GM10248 (cell line): ENCODE measurements at regions not wholly inside any gene's neighbourhood (a gene's known extent, or its start where the extent isn't known, plus 50 kb on each side); places are given as distances from the start of the nearest gene placed in this dataset.

Source experiments
- CTCF ChIA-PET: fragments of 300-600 bp; sonication (Branson Sonifier 250); formaldehyde crosslinking; extraction: SDS; loops from one replicate; lab custom pipeline; 2021; ENCODE audit warnings: antibody characterized with exemption; lab: Yijun Ruan, JAX
- POLR2A ChIA-PET: fragments of 350-650 bp; sonication (Branson Sonifier 250); formaldehyde crosslinking; extraction: SDS; loops from one replicate; lab custom pipeline; 2020; ENCODE audit warnings: antibody characterized with exemption; lab: Yijun Ruan, JAX
- DNase-seq: peaks from one replicate; pipeline ENCODE4 v3.0.0; 2012; ENCODE audit errors: extremely low spot score
- TF ChIP-seq, protein P1 (sequence below): IDR thresholded peaks from 2 replicates; pipeline ENCODE4 v1.5.1; 2012; ENCODE audit warnings: mild to moderate bottlenecking, low read depth; ENCODE audit errors: extremely low read depth, missing control alignments, control extremely low read depth

DNA sequence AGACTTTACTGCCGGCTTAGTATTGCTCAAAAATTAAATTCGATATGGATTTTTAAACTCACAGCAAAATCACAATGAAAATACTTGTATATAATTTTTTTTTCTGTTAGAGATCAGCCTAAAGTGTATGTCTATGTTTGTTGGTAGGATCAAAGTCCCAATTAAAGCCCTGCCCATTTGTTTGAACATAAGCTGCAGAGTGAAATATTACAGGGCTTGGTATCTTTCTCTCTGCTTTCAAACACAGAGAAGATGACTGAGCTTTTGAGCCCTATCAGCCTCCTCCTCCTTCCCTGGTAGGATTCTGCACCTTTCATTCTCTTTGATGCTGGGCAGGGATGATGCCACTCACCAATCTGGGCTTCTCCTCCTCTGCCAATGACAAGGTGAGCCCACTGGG is 345.4 kb downstream of the PPP1R2C start:
- TF ChIP-seq, protein P1, sequence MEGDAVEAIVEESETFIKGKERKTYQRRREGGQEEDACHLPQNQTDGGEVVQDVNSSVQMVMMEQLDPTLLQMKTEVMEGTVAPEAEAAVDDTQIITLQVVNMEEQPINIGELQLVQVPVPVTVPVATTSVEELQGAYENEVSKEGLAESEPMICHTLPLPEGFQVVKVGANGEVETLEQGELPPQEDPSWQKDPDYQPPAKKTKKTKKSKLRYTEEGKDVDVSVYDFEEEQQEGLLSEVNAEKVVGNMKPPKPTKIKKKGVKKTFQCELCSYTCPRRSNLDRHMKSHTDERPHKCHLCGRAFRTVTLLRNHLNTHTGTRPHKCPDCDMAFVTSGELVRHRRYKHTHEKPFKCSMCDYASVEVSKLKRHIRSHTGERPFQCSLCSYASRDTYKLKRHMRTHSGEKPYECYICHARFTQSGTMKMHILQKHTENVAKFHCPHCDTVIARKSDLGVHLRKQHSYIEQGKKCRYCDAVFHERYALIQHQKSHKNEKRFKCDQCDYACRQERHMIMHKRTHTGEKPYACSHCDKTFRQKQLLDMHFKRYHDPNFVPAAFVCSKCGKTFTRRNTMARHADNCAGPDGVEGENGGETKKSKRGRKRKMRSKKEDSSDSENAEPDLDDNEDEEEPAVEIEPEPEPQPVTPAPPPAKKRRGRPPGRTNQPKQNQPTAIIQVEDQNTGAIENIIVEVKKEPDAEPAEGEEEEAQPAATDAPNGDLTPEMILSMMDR: no peak

DNA sequence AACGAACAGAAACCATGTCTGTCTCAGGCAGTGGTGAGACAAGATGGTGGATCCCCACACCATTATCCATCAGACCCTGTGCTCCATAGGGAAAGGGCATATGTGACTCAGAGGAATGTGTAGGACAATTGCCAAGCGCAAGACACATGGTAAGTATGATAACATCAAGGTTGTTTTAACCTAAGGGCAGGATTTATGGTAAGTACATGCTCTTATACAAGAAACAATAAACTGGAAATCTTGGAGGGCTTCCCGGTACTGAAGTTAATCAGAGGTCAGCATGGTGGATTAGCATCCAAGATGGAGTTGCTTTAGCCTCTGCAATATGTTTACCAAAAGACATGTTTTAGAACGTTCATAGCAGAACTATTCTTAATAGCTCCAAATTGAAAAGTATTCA is 355.0 kb downstream of the PPP1R2C start:
- DNase-seq: no peak
- TF ChIP-seq, protein P1: no peak
- ChIA-PET POLR2A (no interaction called here), CTCF (no interaction called here)

More for the DNA sequence above, 345.4 kb downstream of the PPP1R2C start:
- no peak for DNase-seq
- CTCF ChIA-PET: no interaction called here
- POLR2A ChIA-PET: no interaction called here

GRCh38 chrX:42420426-42420825 is 357.5 kb downstream of the PPP1R2C start:
- no peak for DNase-seq
- TF ChIP-seq, protein P1: no peak
- CTCF ChIA-PET: no interaction called here
- POLR2A ChIA-PET: no interaction called here

DNA sequence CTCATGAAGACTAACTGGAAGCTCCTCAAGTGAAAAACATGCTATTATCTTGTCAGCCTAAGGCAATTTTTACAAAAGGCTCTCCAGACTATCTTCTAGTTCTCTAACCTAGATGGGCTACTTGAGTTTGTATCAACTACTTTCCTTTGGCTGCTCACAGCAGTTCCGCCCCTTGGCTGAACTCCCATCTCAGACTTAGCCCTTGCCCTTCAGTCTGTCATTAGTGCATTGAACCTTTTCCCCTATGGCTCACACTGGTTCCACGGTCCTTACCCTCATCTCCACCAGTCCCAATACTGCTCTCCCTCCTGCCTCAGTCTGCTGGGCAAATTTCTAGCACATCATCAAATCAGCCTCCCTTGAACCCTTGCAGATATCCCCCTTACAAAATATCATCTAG is 362.3 kb downstream of the PPP1R2C start:
- ChIA-PET POLR2A (no interaction called here), CTCF (no interaction called here)
- DNase-seq: no peak
- TF ChIP-seq, protein P1: no peak

DNA sequence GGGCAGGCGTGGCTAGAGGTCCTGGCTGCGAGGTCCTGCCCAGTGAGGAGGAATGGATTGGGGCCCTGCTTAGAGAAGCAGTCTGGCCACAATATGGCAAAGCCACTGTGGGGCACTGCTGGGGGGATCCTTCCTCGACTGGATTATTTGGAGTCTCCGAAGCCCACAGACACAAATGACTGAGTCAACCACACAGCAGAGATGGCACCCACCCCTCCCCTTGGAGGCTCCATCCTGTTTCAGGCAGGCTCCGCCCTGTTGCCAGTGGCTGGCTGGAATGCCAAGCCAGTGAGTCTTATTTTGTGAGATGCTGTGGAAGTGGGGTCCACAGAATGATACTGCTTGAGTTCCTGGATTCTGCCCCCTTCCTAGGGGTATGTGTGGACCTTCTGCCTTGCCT is 363.9 kb downstream of the PPP1R2C start:
- no peak for DNase-seq
- CTCF ChIA-PET: no interaction called here

GRCh38 chrX:42399632-42400024 is 378.3 kb downstream of the PPP1R2C start:
- DNase-seq: no peak
- ChIA-PET CTCF (no interaction called here), POLR2A (no interaction called here)
- TF ChIP-seq, protein P1: no peak

More for the DNA sequence above, 363.9 kb downstream of the PPP1R2C start:
- TF ChIP-seq, protein P1: no peak
- POLR2A ChIA-PET: no interaction called here
